SJSA1 (cell line): ENCODE measurements at regions not wholly inside any gene's neighbourhood (a gene's known extent, or its start where the extent isn't known, plus 50 kb on each side); places are given as distances from the start of the nearest gene placed in this dataset.

Experiments used
- DNase-seq, 2 experiments: peaks; one replicate each; pipeline ENCODE4 v3.0.0-alpha.2; 2015 to 2020; ENCODE audit warnings: low spot score in 2 of 2, low read depth in 1 of 2
- H3K27ac ChIP-seq: fragments of 250-450 bp; sonication (Bioruptor Pico); 2 replicates; pipeline ENCODE4 v1.5.1; 2020; ENCODE audit warnings: mild to moderate bottlenecking, moderate library complexity
- H3K27me3 ChIP-seq: fragments of 250-450 bp; sonication (Bioruptor Pico); replicated peaks from 2 replicates; pipeline ENCODE4 v1.5.1; 2020; ENCODE audit warnings: mild to moderate bottlenecking, moderate library complexity
- H3K36me3 ChIP-seq: fragments of 250-450 bp; sonication (Bioruptor Pico); 2 replicates; pipeline ENCODE4 v1.5.1; 2020; ENCODE audit warnings: mild to moderate bottlenecking
- H3K4me1 ChIP-seq: fragments of 250-450 bp; sonication (Bioruptor Pico); replicated peaks from 2 replicates; pipeline ENCODE4 v1.6.1; 2021; ENCODE audit warnings: mild to moderate bottlenecking
- H3K4me3 ChIP-seq: fragments of 250-450 bp; sonication (Bioruptor Pico); 2 replicates; pipeline ENCODE4 v1.5.1; 2020; ENCODE audit warnings: mild to moderate bottlenecking
- H3K9me3 ChIP-seq: fragments of 250-450 bp; sonication (Bioruptor Pico); replicated peaks from 2 replicates; pipeline ENCODE4 v1.5.1; 2020; ENCODE audit warnings: mild to moderate bottlenecking

- Histone ChIP-seq H3K36me3 (no peaks in the 10 kb centered on the region), H3K4me3 (no peak overlapping the region), H3K27me3 (no peaks in the 10 kb centered on the region), H3K9me3 (no peaks in the 10 kb centered on the region), H3K27ac (no peak overlapping the region), H3K4me1 (no peaks in the 10 kb centered on the region)
- DNase-seq = no peak
Measured at GRCh38 chr3:148631124-148631903, 66.4 kb upstream of the AGTR1 start.

- no peaks in the 10 kb centered on the region for H3K36me3 ChIP-seq
- no peaks in the 10 kb centered on the region for H3K27me3 ChIP-seq
- no peak for DNase-seq
- H3K9me3 ChIP-seq = no peaks in the 10 kb centered on the region
- peaks cover 13% of the 10 kb centered on the region for H3K4me1 ChIP-seq
- H3K4me3 ChIP-seq = no peak overlapping the region
- no peak overlapping the region for H3K27ac ChIP-seq
Measured at GRCh38 chr3:148641722-148642121, 56.0 kb upstream of the AGTR1 start.

GRCh38 chr3:148642214-148642613 is 55.5 kb upstream of the AGTR1 start:
- Histone ChIP-seq H3K9me3 (no peaks in the 10 kb centered on the region), H3K27ac (no peak overlapping the region)
- DNase-seq = no peak

GRCh38 chr3:148642616-148643015 is 55.1 kb upstream of the AGTR1 start:
- DNase-seq = no peak
- H3K36me3 ChIP-seq = no peaks in the 10 kb centered on the region
- H3K4me3 ChIP-seq = no peak overlapping the region
- no peaks in the 10 kb centered on the region for H3K27me3 ChIP-seq
- peaks cover 13% of the 10 kb centered on the region for H3K4me1 ChIP-seq
- no peak overlapping the region for H3K27ac ChIP-seq
- no peaks in the 10 kb centered on the region for H3K9me3 ChIP-seq

More at GRCh38 chr3:148642214-148642613, 55.5 kb upstream of the AGTR1 start:
- Histone ChIP-seq H3K27me3 (no peaks in the 10 kb centered on the region), H3K4me3 (no peak overlapping the region), H3K36me3 (no peaks in the 10 kb centered on the region), H3K4me1 (peaks cover 13% of the 10 kb centered on the region)

GRCh38 chr3:148643389-148643840 is 54.3 kb upstream of the AGTR1 start:
- no peak overlapping the region for H3K4me3 ChIP-seq
- H3K27ac ChIP-seq = peak overlapping the region; percentile 16
- DNase-seq = peak in 1 of 2 experiments; percentile 36

GRCh38 chr3:148646126-148646665 is 51.5 kb upstream of the AGTR1 start:
- no peaks in the 10 kb centered on the region for H3K36me3 ChIP-seq
- no peaks in the 10 kb centered on the region for H3K27me3 ChIP-seq
- peaks cover 24% of the 10 kb centered on the region for H3K4me1 ChIP-seq
- H3K9me3 ChIP-seq = no peaks in the 10 kb centered on the region
- H3K4me3 ChIP-seq = no peak overlapping the region
- no peak for DNase-seq
- no peak overlapping the region for H3K27ac ChIP-seq

More at GRCh38 chr3:148643389-148643840, 54.3 kb upstream of the AGTR1 start:
- peaks cover 13% of the 10 kb centered on the region for H3K4me1 ChIP-seq
- no peaks in the 10 kb centered on the region for H3K27me3 ChIP-seq
- no peaks in the 10 kb centered on the region for H3K36me3 ChIP-seq
- no peaks in the 10 kb centered on the region for H3K9me3 ChIP-seq
